Erythroblast (primary cell): ENCODE measurements at regions not wholly inside any gene's neighbourhood (a gene's known extent, or its start where the extent isn't known, plus 50 kb on each side); places are given as distances from the start of the nearest gene placed in this dataset.

ENCODE experiments used
- GATA1 ChIP-seq: IDR thresholded peaks from 2 replicates; pipeline ENCODE4 v1.6.1; 2011; ENCODE audit warnings: low read depth, mild to moderate bottlenecking, control low read depth, low read length, moderate library complexity
- POLR2A ChIP-seq: IDR thresholded peaks from 2 replicates; pipeline ENCODE4 v1.6.1; 2011; ENCODE audit warnings: mild to moderate bottlenecking, low read length

- no peak for TF ChIP-seq POLR2A
- no peak for TF ChIP-seq GATA1
These were observed 55.0 kb upstream of the CTDP1 start for GRCh38 chr18:79624356-79625170.
